Mesendoderm (in vitro differentiated cells): ENCODE measurements at regions not wholly inside any gene's neighbourhood (a gene's known extent, or its start where the extent isn't known, plus 50 kb on each side); places are given as distances from the start of the nearest gene placed in this dataset.
A peak's percentile ranks its signal among the peaks of the same experiment; 100 is the strongest.

Source experiments
- DNase-seq: peaks from one replicate; pipeline ENCODE4 v3.0.0; 2013
- H2AK5ac ChIP-seq: 2 replicates; pipeline ENCODE4 v1.6.1; 2013; ENCODE audit warnings: low read length, inconsistent platforms
- H2BK120ac ChIP-seq: 2 replicates; pipeline ENCODE4 v1.6.1; 2013; ENCODE audit warnings: low read depth, mild to moderate bottlenecking, low read length, moderate library complexity, mixed read lengths
- H2BK15ac ChIP-seq: replicated peaks from 2 replicates; pipeline ENCODE4 v1.6.1; 2013; ENCODE audit warnings: low read depth, mild to moderate bottlenecking, moderate library complexity
- H2BK5ac ChIP-seq: 2 replicates; pipeline ENCODE4 v1.6.1; 2013; ENCODE audit warnings: low read length, inconsistent platforms
- H3K18ac ChIP-seq: 2 replicates; pipeline ENCODE4 v1.6.1; 2013; ENCODE audit warnings: mild to moderate bottlenecking, low read length, mixed read lengths
- H3K23ac ChIP-seq: one replicate; pipeline ENCODE4 v1.6.1; 2013; ENCODE audit warnings: low read length
- H3K27ac ChIP-seq: 2 replicates; pipeline ENCODE4 v1.5.1; 2013; ENCODE audit warnings: low read depth, mild to moderate bottlenecking, inconsistent platforms, low read length, moderate library complexity
- H3K27me3 ChIP-seq: 2 replicates; pipeline ENCODE4 v1.6.1; 2013; ENCODE audit warnings: low read length, control low read depth, mild to moderate bottlenecking, inconsistent platforms; ENCODE audit not compliant: insufficient read depth, poor library complexity
- H3K36me3 ChIP-seq: 2 replicates; pipeline ENCODE4 v1.6.1; 2013; ENCODE audit warnings: low read length, inconsistent platforms; ENCODE audit not compliant: control insufficient read depth, insufficient read depth
- H3K4ac ChIP-seq: one replicate; pipeline ENCODE4 v1.6.1; 2013; ENCODE audit warnings: low read depth, mild to moderate bottlenecking, low read length, moderate library complexity
- H3K4me1 ChIP-seq: 2 replicates; pipeline ENCODE4 v1.6.1; 2013; ENCODE audit warnings: low read depth, low read length, inconsistent platforms; ENCODE audit not compliant: control insufficient read depth
- H3K4me2 ChIP-seq: 2 replicates; pipeline ENCODE4 v1.6.1; 2013; ENCODE audit warnings: low read length
- H3K4me3 ChIP-seq: 2 replicates; pipeline ENCODE4 v1.5.1; 2013; ENCODE audit warnings: mild to moderate bottlenecking, low read length
- H3K56ac ChIP-seq: one replicate; pipeline ENCODE4 v1.6.1; 2013; ENCODE audit warnings: low read length
- H3K79me1 ChIP-seq: 2 replicates; pipeline ENCODE4 v1.6.1; 2013; ENCODE audit warnings: low read length, inconsistent platforms
- H3K79me2 ChIP-seq: 2 replicates; pipeline ENCODE4 v1.6.1; 2013; ENCODE audit warnings: mild to moderate bottlenecking, low read length; ENCODE audit not compliant: control insufficient read depth, insufficient read depth
- H3K9ac ChIP-seq: 2 replicates; pipeline ENCODE4 v1.6.1; 2013; ENCODE audit warnings: low read length, inconsistent platforms
- H4K5ac ChIP-seq: one replicate; pipeline ENCODE4 v1.6.1; 2013; ENCODE audit warnings: low read length
- H4K8ac ChIP-seq: one replicate; pipeline ENCODE4 v1.6.1; 2013; ENCODE audit warnings: low read depth, mild to moderate bottlenecking, control low read depth, low read length, moderate library complexity
- WGBS: extraction: QIAGEN DNeasy Blood & Tissue Kit; methylation state at CpG from one replicate; pipeline ENCODE4 v1.1.7; 2013; ENCODE audit warnings: low lambda C conversion rate, missing lambda C conversion rate; ENCODE audit not compliant: insufficient coverage; ENCODE audit errors: extremely low coverage; 5-methylcytosine and 5-hydroxymethylcytosine counted together

DNA sequence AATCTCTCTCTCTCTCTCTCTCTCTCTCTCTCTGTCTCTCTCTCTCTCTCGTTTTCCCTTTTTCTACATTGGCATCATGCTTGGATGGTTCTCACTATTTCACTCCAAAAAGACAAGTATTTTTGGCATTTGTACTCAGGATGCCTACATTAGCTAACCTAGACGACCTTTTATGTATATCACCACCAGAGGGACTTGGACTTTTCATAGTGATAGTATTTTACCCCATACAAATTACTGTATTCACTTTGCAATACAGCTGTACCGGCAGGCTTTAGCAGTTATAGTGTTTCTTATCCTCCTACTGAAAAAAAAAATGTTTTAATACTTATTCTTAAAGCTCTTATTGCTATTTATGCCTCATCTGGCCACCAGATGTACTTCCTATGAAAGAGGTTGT is 687.2 kb upstream of the KLHL1 start:
- no peak overlapping the region for H3K9ac ChIP-seq
- no peaks in the 10 kb centered on the region for H3K4me1 ChIP-seq
- WGBS = no CpG with 5 or more reads among the region's 3 CpGs
- peak; percentile 4 for DNase-seq
- H3K79me2 ChIP-seq = no peaks in the 10 kb centered on the region
- no peak overlapping the region for H2BK120ac ChIP-seq
- H3K27ac ChIP-seq = no peak overlapping the region
- H3K79me1 ChIP-seq = no peaks in the 10 kb centered on the region
- no peak overlapping the region for H2BK5ac ChIP-seq
- H3K4ac ChIP-seq = no peak overlapping the region
- no peak overlapping the region for H4K8ac ChIP-seq
- H3K56ac ChIP-seq = no peak overlapping the region
- no peak overlapping the region for H4K5ac ChIP-seq
- H2AK5ac ChIP-seq = no peak overlapping the region
- no peak overlapping the region for H3K4me2 ChIP-seq
- H3K27me3 ChIP-seq = no peaks in the 10 kb centered on the region
- H3K18ac ChIP-seq = no peak overlapping the region
- H3K4me3 ChIP-seq = no peak overlapping the region
- no peak overlapping the region for H2BK15ac ChIP-seq
- no peak overlapping the region for H3K23ac ChIP-seq
- H3K36me3 ChIP-seq = no peaks in the 10 kb centered on the region

DNA sequence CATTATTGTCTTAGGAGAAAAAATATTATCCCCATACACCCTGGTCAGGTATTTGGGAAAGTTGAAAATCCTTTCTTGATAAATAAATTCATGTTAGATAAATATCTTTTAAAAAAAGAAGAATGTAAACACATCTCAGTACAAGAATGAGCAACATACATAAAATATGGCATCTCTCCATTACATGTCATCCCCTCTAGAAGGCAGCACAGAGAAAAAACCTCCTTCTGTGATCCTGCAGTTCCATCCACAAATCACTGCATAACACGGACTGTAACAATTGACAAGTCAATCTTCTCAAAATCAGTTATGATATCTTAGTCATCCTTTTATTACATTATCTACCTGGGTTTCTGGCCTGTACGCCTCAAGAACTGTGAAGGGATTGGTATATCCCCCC is 683.9 kb upstream of the KLHL1 start:
- no peak overlapping the region for H3K4me3 ChIP-seq
- no peak overlapping the region for H3K4ac ChIP-seq
- no peak overlapping the region for H4K5ac ChIP-seq
- H3K27ac ChIP-seq = no peak overlapping the region
- H3K27me3 ChIP-seq = no peaks in the 10 kb centered on the region
- no peaks in the 10 kb centered on the region for H3K79me1 ChIP-seq
- H4K8ac ChIP-seq = no peak overlapping the region
- no peak overlapping the region for H3K4me2 ChIP-seq
- no peaks in the 10 kb centered on the region for H3K36me3 ChIP-seq
- H2BK15ac ChIP-seq = no peak overlapping the region
- H3K56ac ChIP-seq = no peak overlapping the region
- no peak overlapping the region for H2BK5ac ChIP-seq
- peak; percentile 23 for DNase-seq
- H2AK5ac ChIP-seq = no peak overlapping the region
- no peak overlapping the region for H3K23ac ChIP-seq
- no peak overlapping the region for H3K9ac ChIP-seq
- no CpG with 5 or more reads among the region's 2 CpGs for WGBS
- H3K18ac ChIP-seq = no peak overlapping the region
- no peak overlapping the region for H2BK120ac ChIP-seq
- no peaks in the 10 kb centered on the region for H3K79me2 ChIP-seq
- H3K4me1 ChIP-seq = no peaks in the 10 kb centered on the region

DNA sequence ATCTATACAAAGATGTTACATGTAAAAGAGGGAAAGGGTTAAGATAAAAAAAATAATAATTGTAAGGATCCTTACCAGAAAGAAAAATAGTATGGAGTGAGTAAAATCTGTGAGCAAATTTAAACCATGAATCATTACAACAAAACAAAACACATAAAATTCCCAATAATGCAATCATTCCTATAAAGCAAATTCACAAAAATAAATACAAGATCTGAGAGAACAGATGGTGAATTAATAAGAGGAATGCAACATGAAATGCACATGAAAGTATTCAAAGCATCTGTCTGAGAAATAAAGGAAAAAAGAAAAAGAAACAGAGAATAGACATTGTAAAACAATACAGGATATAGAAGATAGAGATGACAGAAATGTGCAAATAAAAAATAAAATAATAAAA is 681.5 kb upstream of the KLHL1 start:
- Histone ChIP-seq H4K5ac (no peak overlapping the region), H3K79me2 (no peaks in the 10 kb centered on the region), H4K8ac (no peak overlapping the region), H2BK120ac (no peak overlapping the region), H3K18ac (no peak overlapping the region), H2BK15ac (no peak overlapping the region), H2AK5ac (no peak overlapping the region), H2BK5ac (no peak overlapping the region), H3K79me1 (no peaks in the 10 kb centered on the region), H3K4me1 (no peaks in the 10 kb centered on the region), H3K27me3 (no peaks in the 10 kb centered on the region), H3K27ac (no peak overlapping the region), H3K36me3 (no peaks in the 10 kb centered on the region), H3K4me2 (no peak overlapping the region), H3K4me3 (no peak overlapping the region), H3K9ac (no peak overlapping the region), H3K56ac (no peak overlapping the region), H3K23ac (no peak overlapping the region), H3K4ac (no peak overlapping the region)
- DNase-seq = no peak

DNA sequence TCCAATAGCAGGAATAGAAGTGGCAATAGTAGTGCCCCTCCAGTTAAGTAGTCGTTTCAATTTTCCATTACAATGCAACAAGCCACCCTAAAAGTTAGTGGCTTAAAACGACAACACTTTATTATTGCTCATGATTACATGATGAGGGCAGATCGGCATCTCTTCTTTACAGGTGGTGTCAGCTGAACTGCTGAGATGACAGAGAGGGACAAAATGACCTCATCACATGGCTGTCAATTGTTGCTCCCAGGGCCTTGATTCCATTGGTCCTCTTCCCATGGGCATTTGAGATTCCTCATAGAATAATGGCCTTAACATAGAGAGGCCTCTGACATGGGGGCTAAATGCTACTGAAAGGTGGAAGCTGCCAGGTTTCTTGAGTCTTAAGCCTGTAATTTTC is 679.8 kb upstream of the KLHL1 start:
- Histone ChIP-seq H3K79me1 (no peaks in the 10 kb centered on the region), H4K5ac (no peak overlapping the region), H3K27ac (no peak overlapping the region), H2BK120ac (no peak overlapping the region), H3K79me2 (no peaks in the 10 kb centered on the region), H2BK5ac (no peak overlapping the region), H3K23ac (no peak overlapping the region), H3K36me3 (no peaks in the 10 kb centered on the region), H3K4me2 (no peak overlapping the region), H3K18ac (no peak overlapping the region), H3K9ac (no peak overlapping the region), H2BK15ac (no peak overlapping the region), H2AK5ac (no peak overlapping the region), H3K4me1 (no peaks in the 10 kb centered on the region), H4K8ac (no peak overlapping the region), H3K4me3 (no peak overlapping the region), H3K56ac (no peak overlapping the region), H3K4ac (no peak overlapping the region), H3K27me3 (no peaks in the 10 kb centered on the region)
- peak; percentile 2 for DNase-seq
- no CpG with 5 or more reads among the region's 3 CpGs for WGBS

DNA sequence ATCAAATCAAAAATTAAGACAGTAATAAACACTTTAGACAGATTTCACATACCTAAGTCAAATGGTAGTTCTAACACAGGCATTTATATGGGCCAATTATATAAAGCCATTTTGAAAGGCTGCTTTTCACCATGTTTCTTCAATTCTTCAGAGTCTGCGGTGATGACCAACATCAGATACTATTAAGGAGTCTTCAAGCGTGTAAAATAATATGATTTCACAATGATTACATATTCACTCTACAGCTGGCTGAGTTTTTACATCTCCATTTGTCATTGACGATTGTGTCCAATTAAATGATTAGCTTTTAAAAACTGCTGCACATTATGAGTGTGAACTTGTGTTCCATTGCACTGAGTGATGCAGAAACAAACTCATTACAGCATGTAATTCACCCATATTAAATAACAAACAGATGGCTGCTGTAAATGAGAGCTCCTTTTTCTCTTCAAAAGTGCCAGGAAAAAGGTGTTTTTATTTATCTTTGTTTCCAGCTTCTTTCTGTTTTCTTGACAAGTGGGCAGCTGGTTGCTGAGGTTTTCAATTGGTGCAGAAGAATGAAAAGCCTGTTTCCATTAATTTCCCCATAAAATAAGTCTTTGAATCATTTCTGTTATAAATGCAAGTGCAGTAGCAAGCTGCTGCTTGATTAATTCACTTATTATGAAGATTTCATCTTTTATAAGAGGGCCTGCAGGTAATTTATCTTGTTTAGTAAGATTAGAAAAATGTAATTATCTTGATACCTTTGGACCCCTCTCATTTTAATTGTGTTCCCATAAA is 676.1 kb upstream of the KLHL1 start:
- H2BK120ac ChIP-seq = no peak overlapping the region
- H2AK5ac ChIP-seq = no peak overlapping the region
- H3K27me3 ChIP-seq = no peaks in the 10 kb centered on the region
- WGBS = no CpG with 5 or more reads among the region's 3 CpGs
- no peak overlapping the region for H3K56ac ChIP-seq
- DNase-seq = no peak
- H2BK5ac ChIP-seq = no peak overlapping the region
- no peaks in the 10 kb centered on the region for H3K4me1 ChIP-seq
- H3K79me2 ChIP-seq = no peaks in the 10 kb centered on the region
- H3K18ac ChIP-seq = no peak overlapping the region
- H4K8ac ChIP-seq = no peak overlapping the region
- H3K9ac ChIP-seq = no peak overlapping the region
- no peak overlapping the region for H3K4me3 ChIP-seq
- H3K79me1 ChIP-seq = no peaks in the 10 kb centered on the region
- no peak overlapping the region for H3K4me2 ChIP-seq
- no peak overlapping the region for H3K4ac ChIP-seq
- H3K36me3 ChIP-seq = no peaks in the 10 kb centered on the region
- no peak overlapping the region for H2BK15ac ChIP-seq
- no peak overlapping the region for H3K23ac ChIP-seq
- no peak overlapping the region for H4K5ac ChIP-seq
- H3K27ac ChIP-seq = no peak overlapping the region

DNA sequence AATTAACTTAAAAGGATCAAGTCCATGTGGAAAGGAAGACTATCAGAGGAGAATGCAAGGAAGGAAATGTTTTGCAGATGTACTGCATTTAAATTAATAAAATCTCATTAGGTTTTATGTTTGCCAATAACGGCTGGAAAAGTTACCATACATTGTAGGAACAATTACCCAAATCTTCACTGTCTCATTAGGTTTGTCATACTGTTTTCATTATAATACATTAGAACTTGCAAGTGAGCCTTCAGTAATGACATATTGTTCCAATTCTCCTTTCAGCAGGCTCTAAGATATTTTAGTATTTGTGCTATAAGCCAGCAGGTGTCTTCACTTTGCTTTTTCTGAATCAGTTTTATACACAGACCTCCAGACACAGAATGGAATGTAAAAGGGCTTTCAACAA is 661.6 kb upstream of the KLHL1 start:
- H4K8ac ChIP-seq = no peak overlapping the region
- H3K27me3 ChIP-seq = no peaks in the 10 kb centered on the region
- no peak overlapping the region for H3K18ac ChIP-seq
- no peak overlapping the region for H3K4me2 ChIP-seq
- no peak overlapping the region for H3K4ac ChIP-seq
- H3K23ac ChIP-seq = no peak overlapping the region
- WGBS = no CpG with 5 or more reads among the region's 1 CpG
- no peak overlapping the region for H3K9ac ChIP-seq
- H2AK5ac ChIP-seq = no peak overlapping the region
- H3K4me3 ChIP-seq = no peak overlapping the region
- H3K4me1 ChIP-seq = no peaks in the 10 kb centered on the region
- no peak overlapping the region for H3K56ac ChIP-seq
- H3K27ac ChIP-seq = no peak overlapping the region
- no peak overlapping the region for H2BK120ac ChIP-seq
- no peak overlapping the region for H2BK5ac ChIP-seq
- H2BK15ac ChIP-seq = no peak overlapping the region
- H3K36me3 ChIP-seq = no peaks in the 10 kb centered on the region
- DNase-seq = no peak
- H4K5ac ChIP-seq = no peak overlapping the region
- no peaks in the 10 kb centered on the region for H3K79me2 ChIP-seq
- H3K79me1 ChIP-seq = no peaks in the 10 kb centered on the region
